OCI-LY1 (cell line): ENCODE measurements at regions not wholly inside any gene's neighbourhood (a gene's known extent, or its start where the extent isn't known, plus 50 kb on each side); places are given as distances from the start of the nearest gene placed in this dataset.
"Not testable (repeated sequence)": the region's sequence is repeated elsewhere in the genome, so short reads cannot be mapped to it uniquely, and the experiment has no call there.

Experiments
- H2AFZ ChIP-seq: fragments of 200-600 bp; sonication (generic), shearing (Covaris generic); 2 replicates; pipeline ENCODE4 v1.6.0; 2014; ENCODE audit warnings: antibody characterized with exemption, mild to moderate bottlenecking, low read length
- H3F3A ChIP-seq: fragments of 200-600 bp; sonication (generic), shearing (Covaris generic); 2 replicates; pipeline ENCODE4 v1.6.0; 2014; ENCODE audit warnings: mild to moderate bottlenecking, antibody characterized with exemption, low read length, moderate library complexity; ENCODE audit not compliant: insufficient read depth
- H3K27ac ChIP-seq: fragments of 200-600 bp; sonication (generic); 2 replicates; pipeline ENCODE4 v1.5.1; 2014; ENCODE audit warnings: low read length, mixed run types, mild to moderate bottlenecking, low read depth; ENCODE audit not compliant: poor library complexity, severe bottlenecking
- H3K27me3 ChIP-seq: fragments of 200-600 bp; sonication (generic); 2 replicates; pipeline ENCODE4 v1.6.0; 2014; ENCODE audit warnings: antibody characterized with exemption, mild to moderate bottlenecking, low read length, moderate library complexity; ENCODE audit not compliant: insufficient read depth
- H3K36me3 ChIP-seq: fragments of 200-600 bp; sonication (generic); 2 replicates; pipeline ENCODE4 v1.6.1; 2014; ENCODE audit warnings: mild to moderate bottlenecking, antibody characterized with exemption, low read length, moderate library complexity, mixed read lengths; ENCODE audit not compliant: insufficient read depth
- H3K4me1 ChIP-seq: fragments of 200-600 bp; sonication (generic); 2 replicates; pipeline ENCODE4 v1.5.1; 2014; ENCODE audit warnings: mild to moderate bottlenecking, low read length, moderate library complexity; ENCODE audit not compliant: insufficient read depth, severe bottlenecking
- H3K4me2 ChIP-seq: fragments of 200-600 bp; sonication (generic), shearing (Covaris generic); 2 replicates; pipeline ENCODE4 v1.6.1; 2014; ENCODE audit warnings: low read length
- H3K4me3 ChIP-seq: fragments of 200-600 bp; sonication (generic); 2 replicates; pipeline ENCODE4 v1.5.1; 2014; ENCODE audit warnings: low read length, low read depth, mild to moderate bottlenecking, mixed read lengths; ENCODE audit not compliant: poor library complexity, severe bottlenecking
- H3K79me2 ChIP-seq: fragments of 200-600 bp; shearing (Covaris generic); 2 replicates; pipeline ENCODE4 v1.6.1; 2016; ENCODE audit warnings: mixed run types, low read length, mixed read lengths; ENCODE audit not compliant: insufficient read depth
- H3K9ac ChIP-seq: fragments of 200-600 bp; sonication (generic), shearing (Covaris generic); 2 replicates; pipeline ENCODE4 v1.6.1; 2014; ENCODE audit warnings: mild to moderate bottlenecking, low read length, mixed read lengths
- H3K9me2 ChIP-seq: fragments of 200-600 bp; sonication (generic), shearing (Covaris generic); 2 replicates; pipeline ENCODE4 v1.6.1; 2014; ENCODE audit warnings: low read depth, mild to moderate bottlenecking, low read length, mixed read lengths
- H3K9me3 ChIP-seq: fragments of 200-600 bp; shearing (Covaris generic); 2 replicates; pipeline ENCODE4 v1.6.1; 2014; ENCODE audit warnings: low read length, mixed read lengths
- H4K20me1 ChIP-seq: fragments of 200-600 bp; sonication (generic), shearing (Covaris generic); 2 replicates; pipeline ENCODE4 v1.6.0; 2016; ENCODE audit warnings: mild to moderate bottlenecking, low read length; ENCODE audit not compliant: insufficient read depth
- CTCF ChIP-seq: fragments of 200-600 bp; sonication (generic), shearing (Covaris generic); IDR thresholded peaks from 2 replicates; pipeline ENCODE4 v1.5.1; 2017; ENCODE audit warnings: mild to moderate bottlenecking, antibody characterized with exemption, low read length, moderate library complexity, mixed read lengths
- EZH2 ChIP-seq: fragments of 200-600 bp; sonication (generic), shearing (Covaris generic); IDR thresholded peaks from 2 replicates; pipeline ENCODE4 v1.8.0; 2017; ENCODE audit warnings: borderline replicate concordance, mixed run types, mild to moderate bottlenecking, antibody characterized with exemption, low read length, moderate library complexity, mixed read lengths

GRCh38 chr10:3874990-3875841 lies 90.2 kb upstream of the KLF6 start:
- Histone ChIP-seq H3K36me3 (no peaks in the 10 kb centered on the region), H3K9ac (no peak overlapping the region), H3K9me2 (no peaks in the 10 kb centered on the region), H3K27me3 (no peaks in the 10 kb centered on the region), H2AFZ (no peak overlapping the region), H3F3A (no peaks in the 10 kb centered on the region), H4K20me1 (no peaks in the 10 kb centered on the region), H3K4me2 (no peak overlapping the region), H3K79me2 (no peaks in the 10 kb centered on the region), H3K4me1 (no peaks in the 10 kb centered on the region), H3K4me3 (no peak overlapping the region), H3K9me3 (no peaks in the 10 kb centered on the region), H3K27ac (no peak overlapping the region)
- TF ChIP-seq EZH2 (no peak), CTCF (no peak)

DNA sequence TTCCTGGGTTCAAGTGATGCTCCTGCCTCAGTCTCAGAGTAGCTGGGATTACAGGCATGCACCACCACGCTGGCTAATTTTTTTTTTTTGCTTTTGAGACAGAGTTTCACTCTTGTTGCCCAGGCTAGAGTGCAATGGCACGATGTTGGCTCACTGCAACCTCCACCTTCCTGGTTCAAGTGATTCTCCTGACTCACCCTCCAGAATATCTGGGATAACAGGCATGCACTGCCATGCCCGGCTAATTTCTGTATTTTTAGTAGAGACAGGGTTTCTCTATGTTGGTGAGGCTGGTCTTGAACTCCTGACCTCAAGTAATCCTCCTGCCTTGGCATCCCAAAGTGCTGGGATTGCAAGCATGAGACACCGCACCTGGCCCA lies 89.6 kb upstream of the KLF6 start:
- H3K27ac ChIP-seq, H4K20me1 ChIP-seq, H3K9me3 ChIP-seq, H3K79me2 ChIP-seq, H2AFZ ChIP-seq, H3K9ac ChIP-seq, H3K4me1 ChIP-seq, H3K36me3 ChIP-seq, H3K9me2 ChIP-seq, H3K4me2 ChIP-seq, H3K4me3 ChIP-seq, H3F3A ChIP-seq, H3K27me3 ChIP-seq: not testable (repeated sequence)

- no peak for TF ChIP-seq CTCF
- Histone ChIP-seq H3K79me2 (no peaks in the 10 kb centered on the region), H4K20me1 (no peaks in the 10 kb centered on the region), H3K9ac (no peak overlapping the region), H3K4me3 (no peak overlapping the region), H2AFZ (no peak overlapping the region), H3K27me3 (no peaks in the 10 kb centered on the region), H3K9me2 (no peaks in the 10 kb centered on the region), H3K4me1 (no peaks in the 10 kb centered on the region), H3K9me3 (no peaks in the 10 kb centered on the region), H3F3A (no peaks in the 10 kb centered on the region), H3K4me2 (no peak overlapping the region), H3K36me3 (no peaks in the 10 kb centered on the region), H3K27ac (no peak overlapping the region)
Measured at GRCh38 chr10:3873728-3874461, 88.9 kb upstream of the KLF6 start.
